Activated CD4-positive, alpha-beta T cell treated with anti-CD3 and anti-CD28 coated beads for 24 hours (primary cell): ENCODE measurements at regions not wholly inside any gene's neighbourhood (a gene's known extent, or its start where the extent isn't known, plus 50 kb on each side); places are given as distances from the start of the nearest gene placed in this dataset.

Source experiments
- DNase-seq, 2 donors: peaks; one replicate each; pipeline ENCODE4 v3.0.0-alpha.2; 2020; ENCODE audit warnings: low read depth in 2 of 2

DNA sequence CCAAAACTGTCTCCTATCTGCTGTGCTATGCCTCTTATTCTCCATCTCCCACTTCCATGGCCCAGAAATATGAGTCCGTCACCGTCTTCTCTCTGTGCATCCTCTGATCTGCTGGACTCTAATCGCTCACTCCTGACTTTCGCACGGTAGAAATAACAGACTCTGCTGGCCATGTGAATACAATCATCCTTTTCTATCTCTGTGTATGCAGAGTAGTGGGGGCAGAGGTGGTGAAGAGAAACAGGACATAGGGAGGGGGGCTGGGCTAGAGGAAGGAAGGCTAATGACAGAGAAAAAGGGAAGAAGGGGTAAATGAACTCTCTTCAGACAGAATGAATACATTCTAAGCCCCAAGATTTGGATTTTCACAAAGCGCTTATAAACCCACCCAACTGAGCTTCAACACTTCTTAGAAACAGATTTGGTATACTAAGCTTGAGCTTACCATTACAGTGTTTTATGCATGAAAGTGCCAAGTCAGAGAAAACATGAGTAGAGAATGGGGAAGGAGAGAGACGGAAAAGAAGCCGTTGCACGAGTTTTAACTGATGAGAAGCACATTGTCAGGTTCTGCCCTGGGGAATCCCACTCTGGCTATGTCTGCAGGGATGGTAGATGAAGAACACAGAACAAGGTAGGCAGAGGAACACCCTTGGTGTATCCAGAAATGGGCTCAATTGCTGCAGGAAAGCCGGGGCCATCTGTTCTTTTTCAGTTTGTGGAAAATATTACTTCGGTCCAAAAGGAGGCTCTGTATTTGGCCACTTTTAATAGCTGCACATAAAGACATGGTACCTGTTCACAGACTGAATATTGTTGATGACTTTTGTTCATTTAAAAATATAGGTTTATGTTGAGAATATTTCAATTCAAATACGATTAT lies 324.7 kb downstream of the ETS1 start:
- DNase-seq = no peak

DNA sequence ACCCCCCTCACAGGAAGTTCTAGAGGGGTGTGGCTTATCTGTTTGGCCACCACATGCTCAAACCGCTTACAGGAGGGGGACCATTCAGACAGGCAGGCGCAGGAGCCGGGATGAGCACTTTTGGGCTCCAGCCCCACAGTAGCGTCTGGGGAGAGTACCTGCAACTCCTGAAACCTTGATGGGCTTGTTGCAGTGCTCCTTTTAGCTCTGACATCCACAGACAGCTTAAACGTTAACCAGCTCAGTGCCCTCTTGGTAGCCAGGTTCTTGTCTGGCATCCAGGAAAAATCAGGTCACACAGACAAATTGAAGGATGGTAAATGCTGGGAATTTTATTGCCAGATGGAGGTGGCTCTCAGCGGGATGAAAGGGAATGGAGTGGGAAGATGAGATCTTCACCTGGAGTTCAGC lies 326.3 kb downstream of the ETS1 start:
- DNase-seq = no peak

DNA sequence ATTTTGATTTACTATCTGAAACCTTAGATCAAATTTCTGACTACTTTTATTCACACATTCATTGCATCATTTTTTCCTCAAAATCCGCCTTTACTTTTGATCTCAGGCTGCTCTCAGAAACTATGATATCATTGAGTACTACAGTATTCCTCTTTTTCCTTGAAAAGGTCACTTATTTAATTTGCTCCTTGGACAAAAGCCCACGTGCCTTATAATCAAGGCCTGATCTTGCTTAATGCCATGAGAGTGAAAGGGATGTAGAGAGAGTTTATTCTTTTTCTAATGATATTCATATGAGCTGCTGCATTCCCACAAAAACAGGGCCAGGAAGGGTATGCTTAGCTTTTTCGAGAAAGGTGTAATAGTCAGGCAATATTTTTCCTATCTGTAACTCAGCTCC lies 327.0 kb downstream of the ETS1 start:
- no peak for DNase-seq

DNA sequence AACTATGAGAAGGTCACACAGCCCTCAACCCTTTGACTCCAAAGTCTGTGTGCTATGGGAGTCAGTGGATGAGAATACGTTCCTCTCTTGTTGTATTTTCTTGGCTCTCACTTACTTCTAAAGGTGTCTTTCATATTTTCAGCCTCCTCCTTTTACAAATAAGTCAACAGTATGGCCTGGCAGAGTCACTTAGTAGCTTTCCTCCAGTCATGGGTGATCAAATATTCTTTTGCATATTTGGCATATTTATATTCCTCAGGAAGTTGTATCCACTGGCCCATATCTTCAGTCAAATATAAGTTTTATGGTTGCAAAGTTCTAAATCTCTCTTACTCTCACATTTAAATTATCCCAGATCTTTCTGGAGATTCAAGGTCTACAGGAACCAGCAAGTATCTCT lies 327.5 kb downstream of the ETS1 start:
- no peak for DNase-seq

DNA sequence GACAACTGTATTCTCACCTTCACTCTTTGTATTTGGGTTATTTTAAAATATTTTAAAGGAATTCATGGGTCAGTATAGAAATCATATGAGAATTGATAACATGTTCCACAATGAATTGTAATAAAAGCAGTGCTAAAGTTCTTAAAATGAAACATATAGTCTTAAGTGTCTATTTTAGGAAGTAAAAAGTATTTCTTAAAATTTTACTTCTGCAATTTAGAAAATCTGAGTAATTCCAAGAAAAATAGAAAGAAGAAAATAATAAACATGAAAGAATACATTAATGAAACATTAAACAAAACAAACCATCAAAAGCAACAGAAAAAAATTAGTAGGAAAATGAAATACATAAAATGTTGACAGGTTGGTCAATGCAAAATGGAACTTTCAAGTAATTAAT lies 332.4 kb downstream of the ETS1 start:
- no peak for DNase-seq

DNA sequence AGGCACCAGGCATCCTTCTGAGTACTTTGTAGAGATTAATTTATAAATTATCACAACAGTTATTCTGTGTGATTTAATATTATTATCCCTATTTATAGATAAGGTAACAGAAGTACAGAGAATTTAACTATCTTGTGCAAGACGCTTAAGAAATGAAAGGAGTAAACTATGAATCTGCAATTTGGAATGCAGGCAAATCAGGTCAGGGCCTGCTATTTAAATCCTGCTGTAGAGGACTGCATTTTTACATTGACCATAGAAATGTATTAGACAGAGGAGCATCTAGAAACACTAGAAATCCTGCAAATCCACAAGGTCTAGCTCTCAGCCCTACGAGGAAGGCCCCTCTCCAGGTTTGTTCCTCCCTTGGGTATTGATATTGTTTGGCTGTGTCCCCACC lies 336.2 kb downstream of the ETS1 start:
- DNase-seq = no peak

DNA sequence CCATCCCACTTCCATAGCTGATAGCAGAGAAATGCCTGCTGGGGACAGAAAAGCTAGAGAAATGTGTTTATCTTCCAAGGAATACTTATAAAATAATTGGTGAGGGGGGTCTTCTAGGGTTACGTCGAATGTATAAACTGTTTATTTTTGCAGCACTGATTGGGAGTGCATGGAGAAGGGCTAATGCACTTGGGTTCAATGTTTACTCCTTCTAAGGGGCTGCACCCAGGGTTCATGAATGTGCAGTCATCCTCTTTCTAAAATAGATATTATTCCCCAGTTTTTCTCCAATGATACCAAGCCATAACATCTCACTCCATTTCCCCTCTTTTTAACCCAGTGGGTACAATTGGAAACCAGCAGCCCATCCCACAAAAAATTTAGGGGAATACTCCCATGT lies 336.9 kb downstream of the ETS1 start:
- no peak for DNase-seq

DNA sequence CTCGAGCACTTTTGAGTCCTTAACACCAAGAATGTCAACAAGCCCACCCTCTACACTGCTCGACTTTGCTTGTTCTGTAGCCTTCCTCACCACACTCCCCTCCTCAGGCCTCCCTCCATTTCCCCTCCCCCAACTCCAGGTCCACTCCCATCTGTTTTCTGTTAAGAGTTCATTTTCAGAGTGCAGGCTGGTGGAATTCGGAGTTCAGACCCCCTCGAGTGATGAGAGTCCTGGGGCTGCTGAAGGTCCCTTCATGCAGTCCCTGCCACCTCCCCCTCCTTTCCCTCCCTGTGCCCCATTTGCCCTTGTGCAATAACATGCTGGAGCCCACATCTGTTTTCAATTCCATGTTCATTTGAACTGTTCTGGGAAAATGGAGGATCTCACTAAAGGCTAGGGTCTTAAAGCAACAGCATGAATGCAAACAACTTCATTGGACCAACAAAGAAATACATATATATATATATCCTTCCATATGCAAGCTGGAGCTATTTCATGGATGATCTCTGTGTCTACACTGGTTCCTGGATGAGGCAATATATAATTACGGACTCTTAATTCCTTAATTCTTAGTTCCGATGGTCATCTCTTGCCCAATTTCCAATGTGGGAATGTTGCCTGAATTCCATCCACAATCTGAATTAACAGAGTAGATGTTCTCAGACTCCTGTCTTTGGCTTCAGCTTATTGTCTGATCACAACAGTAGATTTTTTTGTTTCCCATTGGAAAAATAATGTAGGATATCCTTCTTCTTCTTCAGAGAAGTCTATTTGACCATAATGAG lies 340.4 kb downstream of the ETS1 start:
- no peak for DNase-seq

DNA sequence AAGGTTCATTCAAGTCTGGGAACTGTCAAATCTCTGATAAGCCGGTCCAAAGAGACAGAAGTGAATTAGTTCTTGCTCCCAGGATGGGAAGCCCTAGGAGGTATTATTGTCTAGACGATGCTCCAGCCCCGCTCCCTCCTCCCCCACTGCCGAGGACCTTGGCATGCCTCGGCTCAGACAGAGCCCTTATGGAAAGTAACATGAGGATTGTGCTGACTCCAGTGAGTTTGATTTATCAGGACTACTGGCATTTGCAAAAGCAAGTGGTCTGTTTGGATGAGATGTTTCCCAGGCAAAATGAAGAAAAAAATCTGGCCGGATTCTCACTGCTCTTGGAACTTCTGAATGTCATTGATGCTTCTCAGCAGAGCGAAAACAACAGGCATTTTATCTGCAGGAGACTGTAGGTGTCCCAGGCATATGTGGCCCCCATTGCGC lies 341.0 kb downstream of the ETS1 start:
- no peak for DNase-seq

DNA sequence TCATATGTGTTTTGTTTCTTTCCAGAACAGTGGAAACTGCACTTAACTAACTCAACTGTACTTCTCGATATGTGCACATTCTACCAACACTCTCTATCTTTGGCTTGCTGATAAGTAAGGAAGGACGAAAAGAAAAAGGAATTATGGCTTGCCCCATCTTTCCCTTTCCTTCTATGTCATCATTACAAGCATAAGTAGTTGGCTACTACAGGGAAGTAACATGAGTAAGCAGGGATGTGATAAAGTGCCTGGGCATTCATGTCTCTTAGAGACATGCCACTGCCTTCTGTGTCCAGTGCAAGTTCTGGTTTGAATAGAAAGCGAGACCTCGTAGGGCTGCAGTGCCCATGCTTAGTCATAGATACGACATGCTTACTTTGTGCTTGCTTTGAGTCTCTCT lies 342.5 kb downstream of the ETS1 start:
- no peak for DNase-seq

DNA sequence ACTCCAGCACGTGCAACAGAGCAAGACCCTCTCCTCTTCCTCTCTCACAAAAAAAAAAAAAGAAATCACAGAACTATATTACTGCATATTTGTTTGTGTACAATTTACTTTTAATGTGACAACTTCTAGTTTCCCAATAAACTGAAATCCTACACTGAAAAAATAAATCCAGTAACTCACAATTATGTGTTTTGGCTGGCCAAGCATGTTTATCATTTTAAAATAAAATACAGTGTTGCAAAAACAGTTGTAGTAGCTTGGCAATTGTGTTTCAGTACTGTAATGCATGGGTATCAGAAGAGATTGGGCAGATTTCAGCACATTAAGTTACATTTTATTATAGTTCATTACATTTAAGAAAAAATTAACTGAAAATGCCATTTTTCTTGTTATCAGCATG lies 344.9 kb downstream of the ETS1 start:
- no peak for DNase-seq

DNA sequence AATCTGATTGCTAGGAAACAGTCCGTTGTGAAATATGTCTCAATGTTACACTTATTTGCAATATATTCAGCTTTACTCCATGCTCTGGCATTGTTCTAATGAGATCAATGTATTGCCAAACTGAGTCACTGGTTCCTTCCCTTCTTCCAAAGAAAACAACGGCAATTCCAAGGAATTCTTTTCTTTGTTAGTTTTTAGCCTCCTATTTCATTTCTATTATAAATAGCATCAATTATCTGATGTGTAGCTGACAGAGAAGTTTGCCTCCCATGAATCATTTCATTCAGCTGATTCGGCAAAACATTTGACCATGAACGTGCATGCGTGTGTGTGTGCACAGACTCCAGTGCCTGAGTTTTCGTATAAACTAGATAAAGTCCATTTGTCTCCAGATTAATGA lies 346.8 kb downstream of the ETS1 start:
- DNase-seq = no peak

DNA sequence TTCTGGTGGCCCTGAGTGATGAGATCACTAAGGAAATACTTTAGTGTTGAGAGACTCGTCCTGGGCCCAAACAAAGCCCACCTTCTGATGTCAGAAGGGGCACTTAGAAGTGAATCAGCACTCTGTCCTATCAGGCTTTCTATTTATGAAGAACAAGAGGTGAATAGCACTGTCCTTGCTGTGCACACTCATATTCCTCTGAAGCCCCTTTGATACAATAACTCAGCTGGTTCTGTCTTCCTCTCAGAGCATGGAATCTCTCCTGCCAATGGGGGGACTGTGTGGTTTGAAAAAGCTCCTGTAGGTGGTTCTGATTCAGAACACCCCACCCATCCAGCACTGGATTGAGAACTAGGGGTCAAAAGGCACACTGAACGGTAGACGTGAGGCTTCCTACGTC lies 348.1 kb downstream of the ETS1 start:
- DNase-seq = no peak

DNA sequence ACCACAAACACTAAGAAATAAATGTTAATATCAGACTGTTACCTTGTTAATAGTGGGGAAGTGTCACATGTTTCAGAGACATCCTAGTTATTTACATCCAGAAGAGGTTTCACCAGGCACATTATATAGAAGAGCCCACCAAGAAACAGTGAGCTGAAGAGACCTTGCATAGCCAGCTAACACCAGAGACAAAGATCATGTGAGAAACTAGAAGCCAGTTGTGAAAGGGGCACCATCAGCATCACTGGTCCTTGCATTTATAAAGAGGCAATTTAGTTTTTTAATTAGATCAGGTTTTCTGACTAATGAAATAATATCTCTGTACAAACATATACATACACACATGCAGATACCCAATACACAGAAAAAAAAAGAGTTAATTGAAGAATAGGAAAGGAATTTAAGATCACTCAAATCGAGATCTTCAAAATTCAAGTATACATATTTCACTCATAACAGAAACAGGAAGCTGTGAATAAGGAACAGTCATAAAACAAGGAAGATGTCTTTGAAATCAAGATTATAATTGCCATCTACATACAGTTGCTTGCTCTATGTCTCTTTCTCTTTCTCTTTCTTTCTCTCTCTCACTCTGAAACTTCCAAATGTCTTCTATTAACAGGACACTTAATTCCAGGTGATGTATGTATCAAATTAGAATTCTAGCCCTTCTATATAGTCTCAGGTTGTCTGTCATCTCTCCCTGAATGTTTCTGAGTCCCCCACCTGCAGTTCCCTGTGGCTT lies 348.7 kb downstream of the ETS1 start:
- DNase-seq = no peak

DNA sequence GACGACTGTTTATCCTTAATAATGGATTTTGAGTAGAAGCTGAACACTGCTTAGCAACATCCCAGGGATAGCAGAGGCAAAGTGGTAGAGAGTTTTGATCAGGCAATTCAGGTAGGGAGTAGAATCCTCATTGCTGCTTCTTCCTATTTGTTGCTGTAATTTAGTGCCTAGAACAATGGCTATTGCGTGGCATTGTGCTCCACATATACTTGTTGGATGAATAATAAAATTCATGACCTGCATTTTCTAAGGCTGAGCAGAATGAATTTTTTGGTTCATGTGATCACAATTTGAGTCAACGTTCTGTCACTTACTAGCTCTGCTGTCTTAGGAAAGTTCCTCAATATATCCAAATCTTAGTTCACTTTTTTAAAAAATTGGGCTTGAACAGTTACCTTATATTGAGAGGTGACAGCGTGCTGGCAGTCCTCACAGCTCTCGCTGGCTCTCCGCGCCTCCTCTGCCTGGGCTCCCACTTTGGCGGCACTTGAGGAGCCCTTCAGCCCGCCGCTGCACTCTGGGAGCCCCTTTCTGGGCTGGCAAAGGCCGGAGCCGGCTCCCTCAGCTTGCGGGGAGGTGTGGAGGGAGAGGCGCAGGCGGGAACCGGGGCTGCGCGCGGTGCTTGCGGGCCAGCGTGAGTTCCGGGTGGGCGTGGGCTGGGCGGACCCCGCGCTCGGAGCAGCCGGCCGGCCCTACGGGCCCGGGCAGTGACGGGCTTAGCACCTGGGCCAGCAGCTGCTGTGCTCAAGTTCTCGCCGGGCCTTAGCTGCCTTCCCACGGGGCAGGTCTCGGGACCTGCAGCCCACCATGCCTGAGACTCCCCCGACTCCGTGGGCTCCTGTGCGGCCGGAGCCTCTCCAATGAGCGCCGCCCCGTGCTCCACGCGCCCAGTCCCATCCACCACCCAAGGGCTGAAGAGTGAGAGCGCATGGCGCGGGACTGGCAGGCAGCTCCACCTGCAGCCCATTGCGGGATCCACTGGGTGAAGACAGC lies 350.6 kb downstream of the ETS1 start:
- no peak for DNase-seq

DNA sequence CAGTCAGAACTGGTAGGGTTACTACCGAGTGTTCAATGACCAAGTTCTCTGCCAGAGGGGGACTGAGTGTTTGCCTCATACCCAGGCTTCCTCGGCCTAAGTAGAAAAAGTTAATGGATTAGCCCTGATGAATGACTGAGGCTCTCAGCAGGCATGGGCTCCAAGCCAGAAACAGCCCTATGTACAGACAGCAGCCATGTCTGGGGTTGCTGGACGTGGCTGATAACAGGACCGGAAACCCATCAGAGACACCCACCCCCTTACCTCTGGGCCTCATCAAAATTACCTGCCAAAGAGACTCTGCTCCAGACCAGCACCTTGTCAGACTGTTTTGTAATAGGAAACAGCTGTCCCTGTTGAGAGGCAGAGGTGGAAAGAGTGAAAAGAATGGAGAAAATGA lies 351.4 kb downstream of the ETS1 start:
- no peak for DNase-seq

DNA sequence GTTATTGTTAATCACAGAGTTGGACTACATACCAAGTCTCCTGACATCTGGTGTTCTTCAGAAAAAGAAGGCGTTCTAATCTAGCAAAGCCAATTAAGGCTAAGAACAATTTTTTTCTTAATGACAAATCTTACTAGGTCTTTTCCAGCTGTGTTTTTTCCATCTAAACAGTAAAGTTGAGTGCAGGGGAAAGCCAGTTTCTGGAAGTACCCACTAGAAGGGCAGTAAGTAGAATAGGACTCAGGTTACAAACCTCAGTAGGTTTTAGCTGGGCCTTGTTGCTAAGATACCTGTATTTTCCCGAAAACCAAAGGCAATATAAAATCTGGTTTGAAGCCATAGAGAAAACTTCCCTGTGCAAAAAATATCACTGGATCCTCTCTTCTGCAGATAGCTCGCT lies 351.9 kb downstream of the ETS1 start:
- DNase-seq = no peak

DNA sequence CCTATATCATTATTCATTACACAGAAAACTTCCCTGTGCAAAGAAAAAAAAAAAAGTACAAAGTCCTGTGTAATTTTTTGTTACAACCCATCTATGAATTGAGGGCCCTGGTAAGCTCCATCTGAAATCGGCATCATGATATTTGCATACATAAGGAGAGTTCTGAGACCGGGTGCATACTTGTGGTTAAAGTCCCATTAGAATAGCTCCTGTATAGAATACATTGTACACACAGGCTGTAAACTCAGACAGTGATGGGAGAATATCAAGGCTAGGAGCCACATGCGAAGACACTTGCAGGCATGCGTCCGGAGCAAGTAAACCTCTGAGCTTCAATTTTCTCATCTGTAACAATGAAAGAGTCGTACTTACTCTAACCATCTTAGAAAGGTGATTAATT lies 353.2 kb downstream of the ETS1 start:
- no peak for DNase-seq

DNA sequence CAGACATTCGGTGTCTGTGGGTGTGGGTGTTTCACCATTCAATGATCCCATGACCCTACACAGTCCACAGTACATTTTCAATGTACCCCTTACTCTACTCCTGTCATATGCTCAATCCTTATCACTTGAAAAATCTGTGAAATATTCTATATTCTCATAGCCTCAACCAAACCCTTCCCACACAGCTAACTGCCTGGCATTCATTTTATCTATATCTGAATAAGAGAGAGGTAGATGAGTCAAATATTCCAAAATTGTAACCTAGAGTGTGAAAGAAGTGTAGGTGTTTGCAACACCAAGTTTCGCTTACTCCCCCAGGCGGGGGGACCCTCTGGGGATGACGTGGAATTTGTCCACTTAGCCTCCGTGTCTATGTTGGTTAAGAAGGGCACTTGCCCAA lies 354.8 kb downstream of the ETS1 start:
- peak in 1 of 2 donors; percentile 44 for DNase-seq

DNA sequence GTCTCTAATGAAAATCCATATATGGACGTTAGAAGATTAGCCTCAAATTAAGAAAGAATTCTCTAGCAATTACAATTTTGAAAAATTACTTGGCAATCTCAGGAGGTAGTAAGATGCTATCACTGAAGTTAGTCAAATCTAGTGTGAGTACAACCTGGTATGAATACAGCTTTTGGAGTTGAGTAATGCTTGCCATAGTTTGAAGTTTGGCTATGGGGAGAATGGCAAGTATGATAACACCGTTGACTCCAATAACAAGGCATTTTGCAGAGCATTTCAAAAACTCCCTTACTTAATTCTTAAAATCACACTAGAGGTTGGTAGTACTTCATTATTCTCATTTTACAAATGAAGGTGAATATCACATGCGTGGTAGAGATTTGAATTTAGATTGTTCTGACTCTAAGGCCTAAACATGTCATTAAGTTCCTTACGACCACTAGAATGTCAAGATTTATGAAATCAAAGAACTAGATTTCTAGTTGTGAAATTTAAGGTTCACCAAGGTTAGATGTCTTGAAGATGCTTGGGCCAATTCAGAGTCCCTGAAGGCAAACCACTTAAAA lies 355.4 kb downstream of the ETS1 start:
- DNase-seq = no peak

DNA sequence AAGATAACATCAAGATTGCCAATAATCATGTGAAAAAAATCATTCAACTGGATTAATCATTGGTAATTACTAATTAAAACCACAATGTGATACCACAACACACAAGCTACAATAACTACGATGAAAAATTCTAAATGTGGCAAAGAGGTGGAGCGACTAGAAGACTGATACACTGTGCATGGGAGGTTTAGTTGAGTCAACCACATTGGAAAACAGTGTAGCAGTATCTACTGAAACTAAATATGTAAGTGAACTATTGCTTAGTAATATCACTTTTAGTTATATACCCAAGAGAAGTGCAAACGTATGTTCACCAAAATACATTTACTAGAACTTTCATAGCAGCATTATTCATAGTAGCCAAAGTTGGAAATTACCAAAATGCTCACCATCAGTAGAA lies 359.9 kb downstream of the ETS1 start:
- DNase-seq = no peak
